DMS153 treated with DMSO at 0.1 percent for 48 hours (cell line): ENCODE measurements at regions not wholly inside any gene's neighbourhood (a gene's known extent, or its start where the extent isn't known, plus 50 kb on each side); places are given as distances from the start of the nearest gene placed in this dataset.
"Not testable (repeated sequence)": the region's sequence is repeated elsewhere in the genome, so short reads cannot be mapped to it uniquely, and the experiment has no call there.

Experiments
- DNase-seq: peaks from one replicate; lab custom pipeline; 2025; ENCODE audit not compliant: unreplicated experiment; lab: John Stamatoyannopoulos, UW

DNA sequence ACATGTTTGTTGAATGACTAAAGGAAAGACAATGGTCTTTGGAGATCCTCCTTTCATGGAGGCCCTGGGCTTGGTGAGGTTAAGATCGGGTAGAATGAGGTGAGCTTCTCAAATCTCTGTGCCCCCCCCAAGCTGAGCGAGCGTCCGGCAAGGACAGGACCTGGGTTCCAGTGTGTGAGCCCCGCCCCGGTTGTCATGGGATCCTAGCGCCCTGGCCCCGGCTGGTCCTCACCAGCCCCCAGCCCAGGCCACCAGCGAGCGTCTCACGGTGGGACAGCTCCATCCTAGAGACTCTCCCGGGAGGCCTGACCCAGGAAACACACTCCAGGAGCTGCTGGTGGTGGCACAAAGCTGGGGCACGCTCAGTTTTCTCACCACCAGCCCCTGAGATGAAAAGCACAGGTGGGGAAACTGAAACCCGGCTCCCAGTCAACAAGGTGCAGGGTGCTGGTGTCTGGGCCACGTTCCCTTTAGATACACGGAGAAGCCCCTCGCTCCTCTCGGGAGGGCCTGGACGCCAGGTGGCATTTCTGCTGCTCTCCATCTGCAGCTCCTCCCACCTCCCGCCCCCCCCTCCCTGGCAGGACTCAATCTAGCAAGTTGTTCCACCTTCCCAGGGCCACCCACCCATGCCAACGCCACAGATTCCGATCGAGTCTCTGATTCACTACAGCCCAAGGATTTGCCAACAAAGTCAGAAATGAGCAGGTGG, 131.3 kb upstream of the PPP1R26 start:
- DNase-seq = no peak

DNA sequence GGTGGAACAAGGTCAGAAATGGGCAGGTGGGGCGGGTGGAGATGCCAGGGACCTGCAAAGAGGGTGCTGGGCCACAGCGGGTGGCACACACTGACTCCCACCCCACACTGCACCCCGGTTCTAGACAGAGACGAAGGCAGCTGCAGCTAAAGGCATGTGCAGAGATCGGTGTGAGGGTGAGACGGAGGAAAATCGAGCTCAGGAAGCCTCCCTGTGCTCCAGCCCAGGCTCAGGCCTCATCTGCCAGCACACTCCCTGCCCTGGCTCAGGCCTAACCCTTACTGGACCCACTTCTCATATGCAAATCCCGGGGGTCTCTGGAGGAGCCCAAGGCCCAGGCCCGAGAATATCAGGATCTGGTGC, 130.8 kb upstream of the PPP1R26 start:
- no peak for DNase-seq

DNA sequence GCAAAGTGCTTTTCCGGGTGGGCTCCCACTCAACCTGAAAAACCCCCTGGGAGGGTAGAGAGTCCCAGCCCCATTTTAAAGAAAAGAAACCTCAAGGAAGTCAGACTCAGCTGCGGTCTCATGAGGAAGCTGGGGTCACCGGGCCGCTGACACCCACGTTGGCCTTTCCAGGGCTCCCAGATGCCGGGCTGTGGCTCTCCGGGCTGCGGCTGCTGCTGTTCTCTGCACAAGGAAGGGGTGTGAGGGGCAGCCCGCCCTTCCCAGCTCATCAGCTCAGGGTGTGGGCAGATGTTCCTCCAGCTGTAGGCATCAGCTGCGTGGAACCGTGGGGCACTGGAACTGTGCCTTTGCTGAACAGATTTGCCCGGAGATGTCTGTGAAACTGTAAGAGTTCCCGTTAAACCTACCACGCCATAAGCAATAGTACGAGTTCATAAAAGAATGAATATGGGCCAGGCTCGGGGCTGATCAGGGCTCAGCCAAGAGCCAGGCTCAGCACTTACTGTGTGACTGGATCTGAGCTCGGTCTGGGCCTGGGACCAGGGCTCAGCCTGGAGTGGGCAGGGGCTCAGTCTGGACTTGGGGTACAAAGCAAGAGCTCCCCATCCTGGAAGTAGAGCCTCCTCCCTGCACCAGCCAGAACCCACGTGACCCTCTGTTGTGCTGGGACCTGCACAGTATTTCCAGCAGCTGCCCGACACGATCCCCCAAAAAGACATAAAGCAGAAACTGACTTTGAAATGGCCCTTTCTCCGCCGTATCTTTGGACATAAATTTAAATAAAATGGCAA, 130.2 kb upstream of the PPP1R26 start:
- no peak for DNase-seq

DNA sequence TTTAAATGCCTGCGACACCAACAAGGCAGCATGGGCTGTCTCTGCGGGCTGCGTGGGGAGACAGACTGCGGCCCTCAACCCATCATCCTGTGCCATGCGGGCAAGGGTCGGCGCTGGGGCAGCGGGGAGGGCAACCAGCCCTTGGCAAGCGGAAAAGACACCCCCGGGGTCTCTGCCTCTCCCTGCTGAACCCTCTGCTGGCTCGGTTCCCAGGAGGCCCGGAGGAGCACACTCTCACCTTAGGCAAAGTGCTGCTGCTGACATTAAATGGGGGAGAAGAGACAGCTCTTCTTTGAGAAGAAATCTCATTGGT, 129.6 kb upstream of the PPP1R26 start:
- DNase-seq = no peak

DNA sequence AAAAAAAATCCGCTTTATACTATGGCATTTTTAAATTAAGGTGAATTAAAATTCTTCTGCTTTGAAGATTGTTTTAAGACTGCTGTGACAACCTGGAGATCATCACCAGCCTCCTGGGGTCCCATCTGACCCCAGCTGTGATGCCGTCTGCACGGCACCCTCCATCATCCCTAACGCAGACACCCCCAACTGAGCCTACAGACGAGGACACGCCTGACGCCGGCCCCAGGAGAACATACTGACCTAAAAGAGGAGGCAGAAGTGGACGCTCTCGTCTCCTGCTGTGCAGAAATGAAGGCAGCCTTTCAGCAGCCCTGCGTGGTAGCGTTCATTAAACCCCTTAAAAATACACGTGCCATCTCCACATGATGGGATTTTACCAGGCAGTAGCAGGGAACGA, 125.6 kb upstream of the PPP1R26 start:
- no peak for DNase-seq

DNA sequence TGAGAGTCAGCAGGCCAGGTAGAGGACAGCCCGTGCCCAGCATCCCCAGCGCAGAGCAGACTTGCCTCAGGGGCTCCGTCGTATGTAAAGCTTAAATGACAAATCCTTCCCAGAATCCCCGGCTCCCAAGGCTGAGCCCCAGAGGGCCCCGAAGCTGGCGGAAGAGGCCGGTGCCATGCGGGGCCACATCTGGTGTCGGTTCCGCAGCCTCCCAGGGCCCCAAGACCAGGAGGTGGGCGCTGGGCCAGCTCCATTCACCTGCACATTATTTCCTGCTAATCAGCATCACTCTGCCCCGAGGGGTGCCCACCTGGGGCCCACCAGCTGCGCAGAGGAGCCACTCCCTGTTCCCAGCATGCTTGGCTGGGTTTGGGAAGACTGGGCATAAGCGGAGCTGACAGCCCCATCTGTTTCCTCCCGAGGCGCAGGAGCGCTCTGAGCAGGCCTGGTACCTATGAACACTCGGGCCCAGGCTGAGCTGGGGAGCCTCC, 124.0 kb upstream of the PPP1R26 start:
- DNase-seq = no peak

DNA sequence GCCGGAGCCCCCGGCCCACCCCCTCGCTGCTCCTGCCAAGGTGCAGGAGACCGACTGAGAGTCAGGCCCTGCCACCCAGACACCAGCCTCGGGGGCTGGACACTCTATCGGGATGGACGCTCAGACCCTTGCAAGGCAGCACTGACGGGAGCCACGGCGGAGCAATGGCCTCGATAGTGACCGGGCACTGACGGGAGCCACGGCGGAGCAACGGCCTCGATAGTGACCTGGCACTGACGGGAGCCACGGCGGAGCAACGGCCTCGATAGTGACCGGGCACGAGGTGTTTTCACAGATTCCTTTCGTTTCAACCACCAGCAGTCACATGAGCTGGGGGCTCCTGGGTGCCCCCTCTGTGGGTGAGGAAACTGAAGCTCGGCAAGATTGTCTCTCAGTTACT, 123.6 kb upstream of the PPP1R26 start:
- DNase-seq = no peak

DNA sequence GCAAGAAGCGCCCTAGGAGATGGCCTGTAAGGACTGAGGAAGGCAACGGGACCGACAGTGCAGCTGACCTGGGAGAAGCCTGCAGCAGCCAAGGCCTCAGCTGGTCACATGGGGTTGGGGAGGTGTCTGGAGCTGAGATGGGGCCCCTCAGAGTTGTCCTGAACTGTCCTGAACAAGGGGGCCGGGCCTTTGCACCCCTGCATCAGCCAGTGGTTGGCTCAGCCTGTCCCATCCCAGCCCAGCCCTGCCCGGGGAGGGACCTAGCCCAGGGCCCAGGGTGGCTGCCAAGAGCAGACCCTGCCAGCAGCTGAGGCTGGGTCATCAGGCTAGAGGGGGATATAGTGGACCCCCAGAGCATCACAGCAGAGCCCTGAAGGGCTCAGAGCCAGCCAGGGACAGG, 122.8 kb upstream of the PPP1R26 start:
- no peak for DNase-seq

DNA sequence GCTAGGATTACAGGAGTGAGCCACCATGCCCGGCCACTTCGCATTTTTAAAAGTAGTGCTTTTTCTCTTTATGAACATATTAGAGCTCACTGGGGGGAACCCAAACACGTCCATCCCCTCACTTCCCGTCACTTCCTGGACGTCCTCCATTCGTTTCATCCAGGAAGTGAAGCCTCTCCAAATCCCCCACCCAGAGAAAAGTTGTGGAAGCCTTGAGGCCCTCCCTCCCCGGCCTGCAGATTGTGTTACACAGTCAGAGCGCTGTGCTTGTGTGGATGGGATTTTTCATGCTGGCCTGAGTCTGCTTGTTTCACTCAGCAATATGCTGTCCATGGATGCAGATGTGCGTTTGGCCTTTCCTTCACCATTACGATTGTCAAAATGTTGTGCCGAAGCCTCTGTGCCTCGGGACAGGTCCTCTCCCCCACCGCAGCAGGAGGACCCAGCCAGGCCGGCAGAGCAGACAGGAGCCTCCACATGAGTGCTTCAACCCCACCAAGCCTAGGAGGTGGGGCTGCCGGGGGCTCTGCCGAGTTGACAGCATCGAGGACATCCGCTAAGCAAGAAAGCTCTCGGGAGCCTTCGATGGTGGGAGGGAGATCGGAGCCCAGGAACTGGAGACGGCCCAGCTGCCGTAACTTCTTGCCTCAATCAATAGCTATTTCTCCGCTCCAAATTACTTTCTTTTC, 121.6 kb upstream of the PPP1R26 start:
- DNase-seq = no peak

DNA sequence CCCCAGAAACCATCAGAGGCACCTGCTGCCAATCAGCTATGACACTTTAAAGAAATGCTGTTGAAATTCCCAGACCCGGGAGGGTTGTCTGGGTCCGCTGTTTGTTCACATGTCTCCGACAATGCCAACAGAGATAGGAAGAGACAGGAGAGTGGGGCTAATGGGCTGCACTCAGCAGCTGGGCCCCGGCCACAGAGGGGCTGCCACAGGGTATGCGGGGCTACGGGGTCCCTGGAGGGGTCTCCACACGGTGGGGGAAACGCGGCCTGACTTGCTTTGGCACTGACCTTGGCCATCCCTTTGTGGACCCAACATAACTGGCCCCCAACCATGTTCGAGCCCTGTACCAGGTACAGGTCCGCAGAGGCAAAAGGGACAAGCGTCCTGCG, 121.0 kb upstream of the PPP1R26 start:
- DNase-seq = no peak

DNA sequence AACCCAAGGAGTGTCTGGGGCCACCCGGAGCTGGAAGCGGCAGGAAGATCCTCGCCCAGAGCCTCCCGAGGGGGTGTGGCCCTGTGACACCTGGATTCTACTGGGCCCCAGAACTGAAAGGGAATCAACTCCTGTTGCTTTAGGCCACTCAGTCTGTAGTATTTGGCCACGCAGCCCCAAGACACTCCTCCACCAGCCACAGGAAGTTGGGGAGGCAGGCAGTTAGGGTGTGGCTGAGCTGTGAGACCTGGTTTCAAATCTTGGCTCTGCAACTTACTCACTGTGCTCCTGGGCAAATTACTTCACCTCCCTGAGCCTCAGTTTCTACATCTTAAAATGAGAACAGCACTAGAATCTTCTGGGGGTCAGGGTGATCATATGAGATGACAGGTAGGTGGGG, 119.8 kb upstream of the PPP1R26 start:
- DNase-seq = no peak

DNA sequence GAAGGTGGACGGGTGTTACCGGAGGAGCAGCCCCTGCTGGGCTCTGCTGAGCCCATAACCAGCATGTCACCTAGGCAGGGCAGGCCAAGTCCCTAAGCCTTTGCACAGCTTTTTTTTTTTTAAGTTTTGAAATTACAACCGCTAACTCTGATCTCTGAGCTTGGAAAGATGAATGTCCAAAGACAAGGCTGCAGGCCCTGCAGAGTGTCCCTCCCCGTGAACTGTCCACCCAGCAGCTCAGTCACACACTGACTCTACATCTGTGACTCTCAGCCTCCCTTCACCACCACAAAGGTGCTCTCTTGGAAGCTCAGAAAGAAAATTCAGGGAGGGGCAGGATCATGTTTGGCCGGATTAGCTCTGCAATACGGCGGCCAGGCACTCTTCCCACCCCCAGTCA, 119.0 kb upstream of the PPP1R26 start:
- DNase-seq = no peak

DNA sequence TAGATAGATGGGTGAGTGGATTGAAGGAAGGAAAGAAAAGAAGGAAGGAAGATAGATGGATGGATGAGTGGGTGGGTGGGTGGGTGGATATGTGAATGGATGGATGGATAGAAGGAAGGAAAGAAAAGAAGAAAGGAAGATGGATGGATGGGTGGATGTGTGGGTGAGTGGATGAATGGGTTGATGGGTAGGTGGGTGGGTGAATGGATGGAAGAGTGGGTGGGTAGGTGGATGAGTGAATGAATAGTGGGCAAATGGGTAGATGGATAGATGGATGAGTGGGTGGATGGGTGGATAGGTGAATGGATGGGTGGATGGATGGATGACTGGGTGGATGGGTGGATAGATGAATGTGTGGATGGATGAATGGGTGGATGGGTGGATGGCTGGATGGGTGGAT, 117.9 kb upstream of the PPP1R26 start:
- not testable (repeated sequence) for DNase-seq

DNA sequence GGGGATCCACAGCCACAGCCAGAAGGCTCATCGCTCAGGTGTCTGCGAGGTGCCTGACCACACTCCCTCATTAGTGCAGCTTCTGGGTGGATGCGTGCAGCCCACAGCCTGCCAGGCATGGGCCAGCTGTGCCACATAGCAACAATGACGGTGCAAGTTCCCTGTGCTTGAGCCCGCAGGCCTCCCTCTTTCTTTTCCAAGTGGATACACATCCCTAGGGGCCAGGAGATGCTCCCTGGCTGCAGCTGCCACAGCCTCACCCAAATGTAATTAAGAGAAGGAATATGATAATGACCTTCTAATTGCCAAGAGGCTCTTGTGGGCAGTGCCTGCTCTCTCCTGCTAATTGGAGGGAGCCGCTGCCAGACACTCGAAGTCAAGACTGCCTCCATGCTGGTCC, 116.0 kb upstream of the PPP1R26 start:
- no peak for DNase-seq

DNA sequence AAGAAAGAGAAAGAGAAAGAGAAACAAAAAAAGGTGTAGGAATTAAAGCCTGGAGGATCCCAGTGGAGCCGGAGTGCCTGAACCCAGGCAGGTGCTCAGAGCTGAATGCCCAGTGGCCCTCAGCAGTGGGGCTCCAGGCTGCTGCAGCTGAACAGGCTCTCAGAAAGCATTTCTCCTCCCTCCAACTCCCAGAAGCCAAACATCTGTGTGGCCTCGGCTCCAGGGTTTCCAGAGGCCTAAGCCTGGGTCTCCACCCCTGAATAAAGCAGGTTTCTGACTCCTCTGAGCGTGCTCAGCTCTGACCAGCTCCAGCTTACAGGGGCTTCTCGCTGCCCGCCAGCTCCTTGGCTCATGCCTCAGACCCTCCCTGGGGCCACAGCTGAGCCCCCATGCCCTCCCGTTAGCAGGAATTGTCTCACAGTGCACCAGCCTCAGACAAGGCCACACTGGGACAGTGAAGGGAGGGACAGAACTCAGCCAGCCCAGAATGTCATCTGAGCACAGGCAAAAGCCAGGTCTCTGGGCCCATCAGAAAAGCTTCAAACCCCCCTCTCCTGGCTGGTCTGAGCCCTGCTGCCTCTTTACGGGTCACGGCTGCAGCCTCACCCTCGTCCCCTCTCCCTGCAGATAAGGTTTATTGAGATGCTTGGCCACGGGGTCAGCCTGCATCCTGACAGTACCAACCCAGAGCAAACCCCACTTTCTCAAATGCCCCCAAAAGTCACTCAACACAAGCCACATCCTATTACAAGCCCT, 114.4 kb upstream of the PPP1R26 start:
- no peak for DNase-seq

DNA sequence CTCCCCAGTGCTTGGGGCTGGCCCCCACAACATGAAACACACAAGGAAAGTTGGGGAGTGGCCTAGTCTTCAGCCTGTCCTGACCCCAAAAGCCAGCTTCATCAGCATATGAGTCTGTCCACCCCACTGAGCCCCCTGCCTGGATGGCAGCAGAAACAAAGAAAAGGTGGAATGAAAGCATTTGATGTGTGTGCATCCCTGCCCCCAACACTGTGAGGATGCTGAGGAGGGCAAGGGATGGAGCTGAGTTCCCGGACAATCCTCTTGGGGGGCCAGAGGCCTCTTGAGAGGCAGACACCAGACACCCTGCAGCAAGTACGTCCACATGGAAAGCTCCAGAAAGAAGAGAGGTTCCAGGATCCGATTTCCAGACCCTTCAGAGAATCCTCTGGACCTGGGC, 113.5 kb upstream of the PPP1R26 start:
- DNase-seq = no peak

DNA sequence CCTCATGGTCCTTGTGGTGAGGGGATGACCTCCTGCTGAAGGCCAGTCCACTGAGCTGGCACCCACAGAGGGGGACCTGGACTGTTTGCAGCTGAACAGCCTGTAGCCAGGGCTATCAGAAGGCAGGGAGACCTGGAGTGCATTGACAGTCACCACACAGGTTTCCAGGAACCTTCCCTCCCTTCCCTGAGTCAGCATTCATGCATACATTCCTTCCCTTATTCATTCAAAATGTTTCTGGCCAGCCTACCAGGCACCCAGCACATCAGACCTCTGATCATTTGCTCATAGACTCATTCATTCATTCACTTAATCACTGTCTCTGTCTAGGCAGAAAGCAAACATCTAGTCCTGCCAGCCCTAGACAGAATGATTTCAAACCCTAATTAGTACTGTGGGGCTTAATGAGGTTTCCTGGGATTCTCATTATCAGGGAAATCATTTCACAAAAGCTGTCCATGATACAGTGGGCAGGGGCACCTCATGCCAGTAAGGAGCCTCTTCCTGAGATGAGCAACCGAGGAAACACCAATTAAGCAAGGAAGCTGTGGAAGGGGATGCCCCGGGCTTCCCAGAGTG, 110.1 kb upstream of the PPP1R26 start:
- no peak for DNase-seq

DNA sequence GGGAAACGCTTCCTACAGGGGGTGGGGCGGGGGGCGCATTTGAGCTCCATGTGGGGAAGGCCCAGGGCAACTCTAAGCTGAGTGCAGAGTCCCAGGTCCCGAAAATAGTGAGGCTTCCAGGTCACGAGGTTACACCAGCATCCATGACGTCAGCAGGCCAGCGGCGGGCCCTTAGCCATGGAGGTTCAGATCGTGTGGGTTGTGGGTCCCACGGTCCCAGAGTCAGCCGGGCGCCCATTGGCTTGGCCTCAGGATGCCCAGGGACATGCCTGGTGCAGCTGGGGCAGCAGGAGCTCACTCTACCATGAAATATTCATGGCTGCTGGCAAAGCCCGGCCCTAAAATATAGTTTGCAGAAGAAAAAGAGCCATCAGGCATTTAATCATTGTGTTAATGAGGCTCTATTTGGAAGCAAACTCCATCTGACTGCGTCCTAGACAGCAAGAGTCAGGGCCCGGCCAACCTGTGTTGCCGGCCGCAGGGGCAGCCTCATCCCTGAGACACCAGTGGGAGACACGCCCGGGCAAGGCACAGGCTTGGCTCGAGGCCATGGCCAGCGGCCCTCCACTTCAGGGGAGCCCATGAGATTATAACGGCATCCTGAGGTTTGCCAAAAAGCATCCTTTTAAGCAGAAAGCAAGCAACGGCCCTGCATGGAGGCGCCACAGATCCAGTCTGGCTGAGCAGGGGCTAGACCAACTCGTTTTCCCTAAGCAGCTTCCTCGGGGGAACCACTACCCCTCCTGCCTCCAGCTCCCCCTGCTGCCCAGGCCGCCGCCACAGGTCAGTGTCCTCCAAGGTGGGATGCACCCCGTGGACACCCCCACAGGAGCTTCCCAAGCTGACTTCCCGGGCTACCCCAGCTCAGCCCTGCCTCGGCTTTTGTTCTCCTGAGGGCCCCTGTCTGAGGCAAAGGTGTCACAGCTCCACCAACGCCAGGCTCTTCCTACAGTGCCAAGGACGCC, 108.9 kb upstream of the PPP1R26 start:
- no peak for DNase-seq

DNA sequence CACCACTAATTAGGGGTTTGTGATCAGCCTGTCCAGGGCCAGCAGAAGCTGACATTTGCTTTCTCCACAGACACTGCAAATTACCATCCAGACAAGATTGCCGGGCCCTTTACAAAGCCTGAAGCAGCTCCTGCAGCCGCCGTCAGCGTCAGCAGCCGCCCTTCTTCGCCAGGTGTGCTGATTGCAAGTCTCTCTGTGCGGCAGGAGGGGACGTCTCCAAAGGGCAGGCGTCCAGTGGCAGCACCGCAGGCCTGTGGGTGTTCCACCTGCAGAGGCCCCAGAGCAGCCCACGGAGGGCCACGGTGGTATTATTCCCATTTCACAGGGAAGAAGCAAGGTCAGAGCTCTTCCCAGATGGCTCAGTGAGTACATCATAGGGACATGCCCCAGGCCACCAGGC, 108.0 kb upstream of the PPP1R26 start:
- no peak for DNase-seq

DNA sequence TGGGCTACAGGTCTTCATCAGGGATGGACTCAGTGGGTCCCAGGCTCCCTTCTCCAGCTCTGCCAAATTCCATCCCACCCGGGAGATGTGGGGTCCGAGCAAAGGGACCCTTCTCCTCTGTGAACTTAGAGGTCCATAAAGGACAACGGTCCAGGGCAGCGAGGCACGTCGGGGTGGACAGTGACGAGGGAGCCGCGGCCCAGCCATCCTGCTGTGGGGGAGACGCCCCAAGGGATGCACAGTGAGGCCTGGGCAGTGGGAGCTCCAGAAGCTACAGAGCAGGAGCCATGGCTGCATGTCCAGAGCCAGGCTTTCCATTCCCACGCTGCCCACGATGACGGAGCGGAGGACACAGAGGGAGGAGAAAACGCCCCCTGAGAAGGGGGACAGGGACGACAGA, 107.5 kb upstream of the PPP1R26 start:
- DNase-seq = no peak
